Heart right ventricle (tissue), 16 donors: ENCODE measurements at regions not wholly inside any gene's neighbourhood (a gene's known extent, or its start where the extent isn't known, plus 50 kb on each side); places are given as distances from the start of the nearest gene placed in this dataset.

Experiments
- ATAC-seq, 8 donors: fragments of 200-7000 bp; cut with Tn5 transposase; one replicate each; pipeline ENCODE4 v1.9.1; 2020; ENCODE audit warnings: mild to moderate bottlenecking in 8 of 8, moderate library complexity in 8 of 8, moderate number of reproducible peaks in 1 of 8
- DNase-seq, 2 donors: peaks; one replicate each; pipeline ENCODE4 v3.0.0-alpha.2; 2020
- H3K27ac ChIP-seq, 10 donors: fragments of 200-600 bp; sonication (generic) in 2 of 10; one replicate each; pipeline versions ENCODE4 v1.5.0 to v1.8.0; 2020 to 2022; ENCODE audit warnings: mild to moderate bottlenecking in 3 of 10
- H3K27me3 ChIP-seq, 7 donors: fragments of 200-600 bp; one replicate each; pipeline ENCODE4 v1.8.0; 2021 to 2022; ENCODE audit warnings: mild to moderate bottlenecking in 2 of 7
- H3K36me3 ChIP-seq, 9 donors: fragments of 200-600 bp; sonication (generic) in 1 of 9; one replicate each; pipeline versions ENCODE4 v1.5.0 to v1.8.0; 2020 to 2022; ENCODE audit warnings: mild to moderate bottlenecking in 2 of 9
- H3K4me1 ChIP-seq, 9 donors: fragments of 200-600 bp; sonication (generic) in 1 of 9; one replicate each; pipeline versions ENCODE4 v1.5.0 to v1.8.0; 2020 to 2022; ENCODE audit warnings: mild to moderate bottlenecking in 4 of 9
- H3K4me3 ChIP-seq, 10 donors: fragments of 200-600 bp; sonication (generic) in 2 of 10; one replicate each; pipeline versions ENCODE4 v1.5.0 to v1.8.0; 2020 to 2022; ENCODE audit warnings: mild to moderate bottlenecking in 7 of 10, moderate library complexity in 2 of 10
- H3K9me3 ChIP-seq, 11 donors: fragments of 200-600 bp in 10 of 11; sonication (generic) in 2 of 11; one replicate each; pipeline versions ENCODE4 v1.5.0 to v1.8.0; 2013 to 2022; ENCODE audit warnings: mild to moderate bottlenecking in 2 of 11, control low read depth in 1 of 11, moderate library complexity in 1 of 11
- CTCF ChIP-seq, 9 donors: fragments of 200-600 bp; sonication (generic) in 2 of 9; IDR thresholded peaks; one replicate each; pipeline versions ENCODE4 v1.5.0 to v1.8.0; 2021 to 2022; ENCODE audit warnings: antibody characterized with exemption in 9 of 9, mild to moderate bottlenecking in 5 of 9, moderate library complexity in 1 of 9
- WGBS, 2 donors: extraction: QIAGEN DNeasy Blood & Tissue Kit; methylation state at CpG; one replicate each; pipeline ENCODE4 v1.1.7; 2013; ENCODE audit warnings: inconsistent platforms in 1 of 2; 5-methylcytosine and 5-hydroxymethylcytosine counted together
- intact Hi-C, 10 donors: fragments of 100-400 bp; cut with DNase I; formaldehyde crosslinking; loops; one replicate each; pipeline versions ENCODE4 v1.11.1 to v1.14.2; 2022
- donor health status: Arrhythmogenic right ventricular cardiomyopathy.
- donor health status: ischemic (EF 13 %, LVEDD 7.1; RV severe dilation, severe dysfunction).
- donor health status: healthy with polysubstance abuse.
- donor health status: DM: no; HTN: yes; CAD: no.
- donor health status: DM: no; HTN: no; CAD: no.
- donor health status: ischemic (EF 25% LVEDD 6.9; RV normal size, moderate dysfunction).
- donor health status: ischemic (EF 25% LVEDD 5.7; RV mildly dilated, moderate dysfunction).
- donor health status: healthy.
- donor health status: DM: yes; HTN: yes; CAD: no.
- donor health status: Ischemic cardiomyopathy.
- donor health status: ischemic (EF 35%, LVEDD 5.7; RV mildly dilated, moderate dysfunction).
- donor health status: nonischemic (EF 11% LVEDD 7.7; RV severe dilation, severe dysfunction).
- donor health status: DM: yes; HTN: yes; CAD: no.
- donor health status: PGD.
- donor health status: ischemic (EF 29% LVEDD 5.4; RV normal size, mild dysfunction).
- donor health status: nonischemic (EF 23%, LVEDD 6.1; RV moderate dilation, normal function).

DNA sequence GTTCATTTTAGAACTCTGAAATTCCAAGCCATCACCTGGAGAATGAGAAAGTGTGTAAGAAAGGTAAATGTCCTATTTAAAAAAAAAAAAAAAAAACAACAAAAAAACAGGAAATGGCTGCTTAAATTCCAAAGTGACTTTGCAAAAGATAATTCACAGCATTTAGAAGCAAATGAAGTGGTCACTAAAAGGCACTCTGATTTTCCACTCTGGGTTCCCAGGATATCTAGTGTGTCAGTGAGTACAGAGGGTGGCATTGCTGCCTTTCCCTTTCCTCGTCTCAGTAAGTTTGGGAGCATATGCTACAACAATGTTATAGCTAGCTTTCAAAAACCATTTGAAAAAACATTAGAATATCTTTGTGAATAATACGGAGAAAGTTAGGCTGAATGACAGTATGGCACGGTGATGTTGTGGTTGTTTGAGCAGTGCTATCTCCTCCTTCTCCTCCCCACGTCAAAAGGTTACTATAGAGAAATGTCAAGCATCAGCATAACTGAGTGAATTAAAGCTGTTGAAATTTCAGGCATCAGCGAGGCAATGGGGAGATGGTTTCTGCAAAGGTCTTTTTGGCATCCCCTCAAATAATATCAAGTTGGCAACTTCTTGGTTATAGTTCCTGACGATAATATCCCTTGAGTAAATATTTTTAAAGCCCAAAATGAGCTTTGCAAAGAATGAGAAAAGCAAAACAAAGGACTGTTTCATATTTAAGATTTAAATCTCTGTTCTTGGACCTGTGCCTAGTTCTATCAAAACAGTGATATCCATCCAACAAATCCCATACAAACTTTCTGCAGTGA is 164.5 kb upstream of the E2F7 start:
- DNase-seq (no peak), ATAC-seq (peak in 1 of 8 donors; percentile 21)
- Histone ChIP-seq H3K9me3 (no peaks in the 10 kb centered on the region), H3K36me3 (no peaks in the 10 kb centered on the region), H3K4me1 (peaks cover 0 to 29% (median 20%) of the 10 kb centered on the region in 9 donors), H3K27me3 (peaks cover 0 to 23% (median 0%) of the 10 kb centered on the region in 7 donors), H3K27ac (no peak overlapping the region), H3K4me3 (no peak overlapping the region)
- intact Hi-C loops, result no loop called here
- 28 to 29% methylated on average over 6 of the region's 6 CpGs for WGBS, 2 donors
- no peak for TF ChIP-seq CTCF (IDR thresholded peaks at IDR 0.05)

GRCh38 chr12:77228376-77228775 is 163.0 kb upstream of the E2F7 start:
- ATAC-seq, result no peak
- no peaks in the 10 kb centered on the region for H3K36me3 ChIP-seq
- intact Hi-C loops, result no loop called here
- TF ChIP-seq CTCF (IDR thresholded peaks at IDR 0.05), result no peak
- H3K9me3 ChIP-seq, result no peaks in the 10 kb centered on the region
- DNase-seq, result no peak
- H3K27ac ChIP-seq, result no peak overlapping the region
- H3K27me3 ChIP-seq, result peaks cover 0 to 23% (median 0%) of the 10 kb centered on the region in 7 donors
- no peak overlapping the region for H3K4me3 ChIP-seq
- peaks cover 0 to 29% (median 20%) of the 10 kb centered on the region in 9 donors for H3K4me1 ChIP-seq
- WGBS, 2 donors, result 96 to 100% methylated on average over 1 of the region's 1 CpG

- intact Hi-C loops, result no loop called here
- DNase-seq, result no peak
- ATAC-seq, result no peak
- Histone ChIP-seq H3K36me3 (no peaks in the 10 kb centered on the region), H3K4me3 (no peak overlapping the region), H3K4me1 (peaks cover 0 to 20% (median 8%) of the 10 kb centered on the region in 9 donors), H3K9me3 (no peaks in the 10 kb centered on the region), H3K27ac (no peak overlapping the region), H3K27me3 (peaks cover 0 to 23% (median 0%) of the 10 kb centered on the region in 7 donors)
- TF ChIP-seq CTCF (IDR thresholded peaks at IDR 0.05), result no peak
- 94 to 100% methylated on average over 1 of the region's 1 CpG for WGBS, 2 donors
Observed at GRCh38 chr12:77226368-77226767, 161.0 kb upstream of the E2F7 start.

GRCh38 chr12:77225373-77225772 is 160.0 kb upstream of the E2F7 start:
- ATAC-seq, result no peak
- Histone ChIP-seq H3K9me3 (no peaks in the 10 kb centered on the region), H3K27me3 (peaks cover 0 to 26% (median 0%) of the 10 kb centered on the region in 7 donors), H3K27ac (no peak overlapping the region), H3K36me3 (no peaks in the 10 kb centered on the region), H3K4me1 (peaks cover 0 to 12% (median 6%) of the 10 kb centered on the region in 9 donors), H3K4me3 (no peak overlapping the region)
- intact Hi-C loops, result no loop called here
- no peak for DNase-seq
- WGBS, 2 donors, result 93 to 97% methylated on average over 4 of the region's 4 CpGs
- no peak for TF ChIP-seq CTCF (IDR thresholded peaks at IDR 0.05)
